Ureter (tissue), 1 donor: ENCODE measurements at regions not wholly inside any gene's neighbourhood (a gene's known extent, or its start where the extent isn't known, plus 50 kb on each side); places are given as distances from the start of the nearest gene placed in this dataset.

ENCODE experiments used
- DNase-seq: peaks from one replicate; pipeline ENCODE4 v3.0.0-alpha.2; 2020; ENCODE audit warnings: low spot score
- donor health status: DM: yes; HTN: yes; CAD: no.

- no peak for DNase-seq
Measured at GRCh38 chr4:181944527-181944926, 298.7 kb upstream of the TENM3 start.

DNA sequence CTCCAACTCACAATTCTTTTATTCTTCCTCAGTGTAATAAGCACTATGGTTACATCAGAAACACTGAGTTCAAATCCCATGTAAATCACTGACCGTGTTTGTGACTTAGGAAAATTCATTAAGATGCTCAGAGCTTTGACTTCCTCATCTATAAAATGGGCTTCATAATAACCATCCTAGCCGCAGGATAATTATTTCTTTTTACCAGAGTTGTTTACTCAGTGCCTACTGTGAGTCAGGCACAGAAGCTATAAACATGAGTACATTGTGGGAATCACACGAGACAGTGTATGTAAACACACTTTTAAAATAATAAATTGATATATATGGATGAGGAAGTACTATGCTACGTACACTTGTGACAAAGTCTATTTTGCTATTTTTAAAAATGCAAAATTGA is 296.3 kb upstream of the TENM3 start:
- DNase-seq = no peak

DNA sequence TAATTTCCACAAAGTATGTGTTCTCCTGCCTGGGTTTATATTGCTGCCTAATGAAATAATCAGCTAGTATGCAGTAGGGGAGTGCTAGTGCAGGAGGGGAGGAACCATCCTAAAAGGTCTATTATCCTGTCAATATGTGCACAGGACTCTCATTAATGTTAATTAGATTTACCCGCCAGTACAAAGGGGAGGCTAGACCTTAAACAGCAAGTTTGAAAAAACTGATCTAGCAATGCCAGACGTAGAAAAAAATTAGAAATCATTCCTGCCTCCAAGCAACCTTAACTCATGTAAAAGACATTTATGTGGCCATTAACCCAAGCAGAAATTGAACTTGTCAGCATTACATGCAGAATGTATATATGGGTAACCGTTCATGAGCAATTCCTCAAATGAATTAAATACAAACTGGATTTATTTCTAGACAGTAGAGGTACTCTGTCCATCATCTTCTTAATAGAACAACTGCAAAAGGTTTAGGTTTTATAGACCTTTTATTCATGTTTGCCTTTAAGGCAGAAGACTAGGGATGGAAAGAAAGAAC is 294.3 kb upstream of the TENM3 start:
- DNase-seq = no peak

GRCh38 chr4:181949704-181950312 is 293.4 kb upstream of the TENM3 start:
- no peak for DNase-seq

DNA sequence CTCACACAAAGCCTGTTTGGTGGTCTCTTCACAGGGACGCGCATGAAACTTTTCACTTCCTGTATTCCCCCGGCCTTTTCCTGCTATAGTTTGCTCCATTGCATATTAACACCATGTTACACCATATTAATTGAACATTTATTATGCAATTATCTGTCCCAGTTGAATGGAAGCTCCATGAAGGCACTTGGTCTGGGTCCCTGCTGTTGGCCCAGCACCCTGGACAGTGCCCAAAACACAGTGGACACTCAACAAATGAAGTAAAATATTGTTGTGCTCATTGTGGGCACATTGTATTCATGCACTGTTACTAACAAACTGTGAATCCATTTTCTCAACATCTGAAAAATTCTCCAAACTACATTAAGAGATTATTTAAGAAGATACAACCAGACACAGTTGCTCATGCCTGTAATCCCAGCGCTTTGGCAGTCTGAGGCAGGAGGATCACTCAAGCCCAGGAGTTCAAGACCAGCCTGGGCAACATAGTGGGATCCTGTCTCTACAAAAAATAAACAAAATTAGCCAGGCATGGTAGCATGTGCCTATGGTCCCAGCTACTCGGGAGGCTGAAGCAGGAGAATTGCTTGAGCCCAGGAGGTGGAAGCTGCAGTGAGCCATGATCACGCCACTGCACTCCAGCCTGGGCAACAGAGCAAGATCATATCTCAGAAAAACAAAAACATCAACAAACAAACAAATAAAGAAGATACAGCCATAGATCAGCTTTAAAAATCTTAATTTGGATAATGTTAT is 292.7 kb upstream of the TENM3 start:
- no peak for DNase-seq

DNA sequence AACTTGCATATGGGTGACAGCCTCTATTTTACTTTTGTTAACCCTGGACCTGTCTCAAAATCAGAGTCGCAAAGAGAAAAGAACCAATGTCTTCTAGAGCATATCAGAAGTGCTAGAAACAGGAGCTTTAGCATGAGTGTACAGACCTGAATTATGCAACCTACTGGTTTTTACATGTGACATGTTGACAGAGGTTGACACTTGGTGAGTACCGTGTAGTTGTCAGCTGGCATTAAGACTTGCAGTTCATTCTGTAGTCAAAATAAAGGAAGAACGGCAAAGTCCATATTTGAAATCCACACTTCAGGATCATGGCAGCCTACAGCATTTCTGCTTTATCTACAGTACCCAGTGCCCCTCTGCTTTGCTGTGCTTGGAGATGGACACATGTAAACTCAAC is 291.9 kb upstream of the TENM3 start:
- no peak for DNase-seq

- no peak for DNase-seq
Measured at GRCh38 chr4:181952478-181952877, 290.7 kb upstream of the TENM3 start.

- no peak for DNase-seq
Measured at GRCh38 chr4:181956512-181956911, 286.7 kb upstream of the TENM3 start.

- no peak for DNase-seq
Measured at GRCh38 chr4:181957088-181957487, 286.1 kb upstream of the TENM3 start.

- DNase-seq = no peak
Measured at GRCh38 chr4:181958446-181958845, 284.8 kb upstream of the TENM3 start.

- no peak for DNase-seq
Measured at GRCh38 chr4:181959121-181959520, 284.1 kb upstream of the TENM3 start.

GRCh38 chr4:181960384-181960783 is 282.8 kb upstream of the TENM3 start:
- DNase-seq = no peak

DNA sequence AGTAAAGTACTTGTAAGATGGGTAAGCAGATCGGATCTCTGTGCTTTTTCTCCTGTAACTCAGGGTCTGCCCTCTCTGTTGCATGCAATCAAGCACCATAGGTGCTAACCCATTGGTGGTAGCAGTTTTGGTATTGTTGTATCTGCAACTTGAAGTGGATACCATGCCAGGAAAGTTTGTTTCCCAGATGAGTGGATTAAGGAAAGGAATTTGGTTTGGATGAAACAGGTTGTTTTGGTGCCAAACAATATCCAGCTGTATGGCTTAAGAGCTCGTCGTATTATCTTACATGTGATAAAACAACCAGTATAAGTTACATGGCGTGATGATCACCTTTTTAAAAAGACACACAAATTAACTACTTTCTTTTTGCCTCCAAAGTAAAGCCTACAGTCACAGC is 280.9 kb upstream of the TENM3 start:
- DNase-seq = no peak

- no peak for DNase-seq
Measured at GRCh38 chr4:181964731-181965130, 278.5 kb upstream of the TENM3 start.

DNA sequence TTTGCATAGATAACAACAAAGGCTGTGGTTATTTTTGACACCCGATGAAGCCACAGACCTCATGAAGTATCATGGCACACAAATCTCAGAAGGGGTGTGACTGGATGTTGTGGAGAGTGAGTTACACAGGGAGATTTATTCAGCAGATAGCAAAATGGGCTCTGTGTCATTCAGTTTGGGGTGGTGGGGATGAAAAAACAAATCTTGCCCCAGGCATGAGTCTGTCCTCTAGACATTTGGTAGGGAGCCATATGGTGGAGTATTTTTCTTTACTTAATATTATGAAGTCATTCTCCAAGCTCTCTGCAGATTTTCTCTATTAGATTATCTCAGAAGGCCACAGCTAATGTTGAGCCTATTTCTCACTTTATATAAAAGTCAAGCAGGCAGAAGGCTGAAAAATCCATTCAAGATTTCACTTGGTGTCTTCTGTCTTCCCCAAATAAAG is 277.1 kb upstream of the TENM3 start:
- no peak for DNase-seq

GRCh38 chr4:181967401-181967800 is 275.8 kb upstream of the TENM3 start:
- DNase-seq = no peak

DNA sequence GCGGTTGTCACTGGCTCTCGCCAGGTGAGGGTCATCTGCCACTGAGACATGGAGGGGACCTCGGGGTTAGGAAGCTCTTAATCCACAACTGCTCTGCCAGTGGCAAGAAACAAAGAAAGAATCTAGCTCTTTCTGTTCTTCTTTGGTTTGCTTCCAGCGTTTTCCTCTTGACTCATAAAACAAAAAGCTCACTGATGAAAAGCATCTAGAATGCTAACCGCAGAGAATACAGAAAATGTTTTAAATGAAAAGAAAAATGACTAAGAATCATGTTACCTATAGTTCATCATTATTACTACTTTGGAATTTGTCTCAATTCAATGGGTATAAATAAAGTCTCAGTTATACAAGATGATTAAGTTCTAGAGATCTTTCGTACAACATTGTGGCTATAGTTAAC is 274.8 kb upstream of the TENM3 start:
- DNase-seq = no peak

DNA sequence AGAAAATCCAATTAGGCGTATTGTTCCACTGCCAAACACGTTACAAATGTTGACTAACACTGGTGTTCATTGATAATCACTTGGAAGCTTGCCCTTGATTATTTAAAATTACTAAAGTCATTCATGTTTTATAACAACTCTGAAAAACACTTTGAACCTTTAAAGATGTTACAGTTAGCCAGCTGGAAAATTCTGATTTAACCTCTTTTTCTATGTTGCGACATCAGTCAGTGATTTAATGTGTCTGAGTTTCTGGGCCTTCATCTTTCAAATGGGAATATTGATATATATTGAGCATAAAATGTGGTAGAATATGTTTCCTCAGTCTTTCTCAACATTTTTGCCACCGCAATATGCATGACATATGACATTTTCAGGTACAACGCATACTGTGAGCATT is 274.1 kb upstream of the TENM3 start:
- no peak for DNase-seq

DNA sequence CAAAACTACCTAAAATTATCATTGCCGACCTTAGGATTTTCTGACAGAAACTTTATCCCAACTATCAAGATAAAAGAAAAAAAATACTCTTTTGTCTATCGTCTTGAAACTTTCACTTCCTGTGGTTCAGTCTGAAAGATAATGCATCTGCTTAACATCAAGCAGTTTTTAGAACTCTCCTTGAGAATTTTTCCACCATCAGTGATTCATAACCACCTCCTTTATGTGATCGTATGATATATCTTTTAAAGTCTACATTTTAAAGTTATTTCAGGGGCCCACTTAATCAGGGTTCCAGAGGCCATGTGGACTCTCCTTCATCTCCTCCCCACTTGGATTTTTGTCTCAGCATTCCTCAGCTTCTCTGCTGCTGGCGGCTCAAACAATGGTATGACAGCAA is 272.8 kb upstream of the TENM3 start:
- DNase-seq = no peak

GRCh38 chr4:181971411-181971810 is 271.8 kb upstream of the TENM3 start:
- DNase-seq = no peak

DNA sequence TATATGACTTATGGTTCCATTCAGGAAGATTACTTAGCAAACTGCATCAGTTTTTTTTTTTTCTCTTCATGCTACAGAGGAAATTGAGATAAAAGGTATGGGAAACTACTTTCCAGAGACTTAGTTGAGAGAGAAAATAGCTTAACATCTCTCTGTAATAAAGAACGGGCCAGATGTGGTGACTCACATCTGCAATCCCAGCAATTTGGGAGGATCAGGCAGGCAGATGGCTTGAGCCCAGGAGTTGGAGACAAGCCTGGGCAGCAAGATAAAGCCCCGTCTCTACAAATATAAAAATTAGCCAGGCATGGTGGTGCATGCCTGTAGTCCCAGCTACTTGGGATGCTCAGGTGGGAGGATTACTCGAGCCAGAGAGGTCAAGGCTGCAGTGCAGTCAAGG is 271.2 kb upstream of the TENM3 start:
- DNase-seq = no peak

DNA sequence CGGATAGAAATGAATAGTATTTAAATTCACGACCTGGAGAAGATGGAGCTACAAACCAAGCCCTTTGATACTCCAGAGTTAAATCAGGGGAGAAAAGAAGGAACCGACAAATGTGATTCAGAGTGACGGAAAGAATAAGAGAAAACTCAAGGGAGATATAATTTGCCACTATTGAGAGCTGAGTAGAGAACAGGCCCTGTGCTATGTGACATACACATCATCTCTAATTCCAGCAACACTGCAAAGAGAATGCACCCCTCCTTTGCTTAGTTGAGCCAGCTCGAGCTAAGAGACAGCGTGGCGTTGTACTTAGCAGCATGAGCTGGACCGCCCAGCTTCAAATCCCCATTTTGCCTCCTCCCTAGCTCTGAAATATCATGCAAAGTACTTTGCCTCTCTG is 266.4 kb upstream of the TENM3 start:
- DNase-seq = no peak

- DNase-seq = no peak
Measured at GRCh38 chr4:181982437-181982836, 260.8 kb upstream of the TENM3 start.
